Hepatocyte (in vitro differentiated cells): ENCODE measurements at regions not wholly inside any gene's neighbourhood (a gene's known extent, or its start where the extent isn't known, plus 50 kb on each side); places are given as distances from the start of the nearest gene placed in this dataset.

ENCODE experiments used
- DNase-seq: peaks from one replicate; pipeline ENCODE4 v3.0.0-alpha.2; 2016; ENCODE audit warnings: low spot score
- H2AFZ ChIP-seq: fragments of 200-600 bp; sonication (generic); 2 replicates; pipeline ENCODE4 v1.6.0; 2016; ENCODE audit warnings: antibody characterized with exemption, mild to moderate bottlenecking
- H3K27ac ChIP-seq: fragments of 200-600 bp; sonication (generic); 2 replicates; pipeline ENCODE4 v1.5.1; 2016; ENCODE audit warnings: mild to moderate bottlenecking
- H3K27me3 ChIP-seq: fragments of 200-600 bp; sonication (generic); 2 replicates; pipeline ENCODE4 v1.6.1; 2016
- H3K36me3 ChIP-seq: fragments of 200-600 bp; sonication (generic); replicated peaks from 2 replicates; pipeline ENCODE4 v1.5.1; 2016; ENCODE audit warnings: low read depth; ENCODE audit not compliant: insufficient read depth
- H3K4me1 ChIP-seq: fragments of 200-600 bp; sonication (generic); 2 replicates; pipeline ENCODE4 v1.5.1; 2016; ENCODE audit warnings: mild to moderate bottlenecking, moderate library complexity; ENCODE audit not compliant: insufficient read depth
- H3K4me2 ChIP-seq: fragments of 200-600 bp; sonication (generic); 2 replicates; pipeline ENCODE4 v1.6.0; 2016
- H3K4me3 ChIP-seq: fragments of 200-600 bp; sonication (generic); 2 replicates; pipeline ENCODE4 v1.5.1; 2016; ENCODE audit warnings: mild to moderate bottlenecking
- H3K79me2 ChIP-seq: fragments of 200-600 bp; sonication (generic); 2 replicates; pipeline ENCODE4 v1.6.0; 2017; ENCODE audit warnings: mild to moderate bottlenecking
- H3K9me2 ChIP-seq: fragments of 200-600 bp; sonication (generic); replicated peaks from 2 replicates; pipeline ENCODE4 v1.6.0; 2017; ENCODE audit warnings: mild to moderate bottlenecking; ENCODE audit not compliant: insufficient read depth
- H3K9me3 ChIP-seq: fragments of 200-600 bp; sonication (generic); 2 replicates; pipeline ENCODE4 v1.5.1; 2016; ENCODE audit warnings: low read depth, mild to moderate bottlenecking
- H4K20me1 ChIP-seq: fragments of 200-600 bp; sonication (generic); 2 replicates; pipeline ENCODE4 v1.6.0; 2016; ENCODE audit warnings: mild to moderate bottlenecking; ENCODE audit not compliant: insufficient read depth, poor library complexity, severe bottlenecking
- CTCF ChIP-seq: fragments of 200-600 bp; sonication (generic); IDR thresholded peaks from 2 replicates; pipeline ENCODE4 v1.5.1; 2016; ENCODE audit warnings: antibody characterized with exemption, mild to moderate bottlenecking; ENCODE audit not compliant: poor library complexity
- EZH2 ChIP-seq: fragments of 200-600 bp; sonication (generic); IDR thresholded peaks from 2 replicates; pipeline ENCODE4 v1.6.1; 2016; ENCODE audit warnings: antibody characterized with exemption, mild to moderate bottlenecking, borderline replicate concordance
- EZH2phosphoT487 ChIP-seq: fragments of 200-600 bp; sonication (generic); IDR thresholded peaks from one replicate; pipeline ENCODE4 v1.6.1; 2018; ENCODE audit warnings: antibody characterized with exemption, mild to moderate bottlenecking, low read depth, moderate library complexity; ENCODE audit not compliant: unreplicated experiment, severe bottlenecking
- WGBS: methylation state at CpG from one replicate; pipeline ENCODE4 v1.1.6; 2016; ENCODE audit warnings: low lambda C conversion rate; ENCODE audit errors: missing lambda C conversion rate; 5-methylcytosine and 5-hydroxymethylcytosine counted together

GRCh38 chr6:49155316-49155715 is 307.7 kb downstream of the MMUT start:
- Histone ChIP-seq H3K36me3 (no peaks in the 10 kb centered on the region), H3K4me3 (no peak overlapping the region), H3K4me1 (no peaks in the 10 kb centered on the region), H3K9me2 (no peaks in the 10 kb centered on the region), H3K9me3 (no peaks in the 10 kb centered on the region), H3K79me2 (no peaks in the 10 kb centered on the region), H2AFZ (no peak overlapping the region), H3K27me3 (no peaks in the 10 kb centered on the region), H3K27ac (no peak overlapping the region), H4K20me1 (no peaks in the 10 kb centered on the region), H3K4me2 (no peak overlapping the region)
- no peak for DNase-seq
- TF ChIP-seq EZH2phosphoT487: no peak
- TF ChIP-seq EZH2: no peak
- no peak for TF ChIP-seq CTCF
- 82% methylated on average over 2 of the region's 2 CpGs for WGBS

GRCh38 chr6:49151957-49152356 is 311.1 kb downstream of the MMUT start:
- 83% methylated on average over 4 of the region's 4 CpGs for WGBS
- no peaks in the 10 kb centered on the region for H3K27me3 ChIP-seq

GRCh38 chr6:49151461-49151860 is 311.6 kb downstream of the MMUT start:
- WGBS: 71% methylated on average over 3 of the region's 3 CpGs

More at GRCh38 chr6:49151957-49152356, 311.1 kb downstream of the MMUT start:
- Histone ChIP-seq H3K36me3 (no peaks in the 10 kb centered on the region), H3K4me3 (no peak overlapping the region), H3K4me1 (no peaks in the 10 kb centered on the region), H3K9me2 (no peaks in the 10 kb centered on the region), H3K27ac (no peak overlapping the region), H3K4me2 (no peak overlapping the region), H3K79me2 (no peaks in the 10 kb centered on the region), H2AFZ (no peak overlapping the region), H4K20me1 (no peaks in the 10 kb centered on the region), H3K9me3 (no peaks in the 10 kb centered on the region)
- no peak for DNase-seq
- TF ChIP-seq EZH2 (no peak), EZH2phosphoT487 (no peak), CTCF (no peak)

More at GRCh38 chr6:49151461-49151860, 311.6 kb downstream of the MMUT start:
- no peak overlapping the region for H3K4me2 ChIP-seq
- no peaks in the 10 kb centered on the region for H3K27me3 ChIP-seq
- no peak for TF ChIP-seq EZH2phosphoT487
- TF ChIP-seq EZH2: no peak
- TF ChIP-seq CTCF: no peak
- H3K36me3 ChIP-seq: no peaks in the 10 kb centered on the region
- no peak overlapping the region for H2AFZ ChIP-seq
- H3K9me3 ChIP-seq: no peaks in the 10 kb centered on the region
- H4K20me1 ChIP-seq: no peaks in the 10 kb centered on the region
- H3K4me1 ChIP-seq: no peaks in the 10 kb centered on the region
- H3K4me3 ChIP-seq: no peak overlapping the region
- H3K27ac ChIP-seq: no peak overlapping the region
- no peaks in the 10 kb centered on the region for H3K9me2 ChIP-seq
- no peaks in the 10 kb centered on the region for H3K79me2 ChIP-seq
- DNase-seq: no peak
